ENCODE measurements at regions not wholly inside any gene's neighbourhood (a gene's known extent, or its start where the extent isn't known, plus 50 kb on each side); places are given as distances from the start of the nearest gene placed in this dataset.
"Not testable (repeated sequence)": the region's sequence is repeated elsewhere in the genome, so short reads cannot be mapped to it uniquely, and the experiment has no call there.

DNA sequence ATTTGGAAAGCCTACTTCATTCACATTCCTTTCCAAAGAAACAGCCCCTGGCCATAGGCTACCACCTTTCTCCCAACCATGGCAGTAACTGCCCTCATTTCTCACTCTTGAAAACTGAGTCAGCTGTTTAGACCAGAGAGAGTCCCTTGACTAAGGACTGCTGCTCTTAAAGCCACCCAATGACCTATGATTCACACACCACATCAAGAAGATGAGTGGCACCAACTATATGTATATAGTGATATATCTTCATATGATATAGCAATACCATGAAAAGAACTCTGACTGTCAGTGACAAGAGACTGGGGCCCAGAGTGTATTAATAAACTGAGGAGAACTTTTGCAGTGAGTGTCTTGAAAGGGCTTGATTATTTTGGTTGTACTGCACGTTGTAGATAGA, 404.5 kb upstream of the ASIC2 start:
- TF ChIP-seq, protein P1, sequence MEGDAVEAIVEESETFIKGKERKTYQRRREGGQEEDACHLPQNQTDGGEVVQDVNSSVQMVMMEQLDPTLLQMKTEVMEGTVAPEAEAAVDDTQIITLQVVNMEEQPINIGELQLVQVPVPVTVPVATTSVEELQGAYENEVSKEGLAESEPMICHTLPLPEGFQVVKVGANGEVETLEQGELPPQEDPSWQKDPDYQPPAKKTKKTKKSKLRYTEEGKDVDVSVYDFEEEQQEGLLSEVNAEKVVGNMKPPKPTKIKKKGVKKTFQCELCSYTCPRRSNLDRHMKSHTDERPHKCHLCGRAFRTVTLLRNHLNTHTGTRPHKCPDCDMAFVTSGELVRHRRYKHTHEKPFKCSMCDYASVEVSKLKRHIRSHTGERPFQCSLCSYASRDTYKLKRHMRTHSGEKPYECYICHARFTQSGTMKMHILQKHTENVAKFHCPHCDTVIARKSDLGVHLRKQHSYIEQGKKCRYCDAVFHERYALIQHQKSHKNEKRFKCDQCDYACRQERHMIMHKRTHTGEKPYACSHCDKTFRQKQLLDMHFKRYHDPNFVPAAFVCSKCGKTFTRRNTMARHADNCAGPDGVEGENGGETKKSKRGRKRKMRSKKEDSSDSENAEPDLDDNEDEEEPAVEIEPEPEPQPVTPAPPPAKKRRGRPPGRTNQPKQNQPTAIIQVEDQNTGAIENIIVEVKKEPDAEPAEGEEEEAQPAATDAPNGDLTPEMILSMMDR (IDR thresholded peaks at IDR 0.05) = no peak
- Histone ChIP-seq H3K4me3 (no peak overlapping the region), H3K9me3 (no peaks in the 10 kb centered on the region), H3K27ac (no peak overlapping the region), H3K27me3 (peaks cover 15% of the 10 kb centered on the region), H3K36me3 (no peaks in the 10 kb centered on the region), H3K4me1 (no peaks in the 10 kb centered on the region)
- ATAC-seq = no peak
- intact Hi-C loops (cut with DNase I) = no loop called here
- no peak for DNase-seq

DNA sequence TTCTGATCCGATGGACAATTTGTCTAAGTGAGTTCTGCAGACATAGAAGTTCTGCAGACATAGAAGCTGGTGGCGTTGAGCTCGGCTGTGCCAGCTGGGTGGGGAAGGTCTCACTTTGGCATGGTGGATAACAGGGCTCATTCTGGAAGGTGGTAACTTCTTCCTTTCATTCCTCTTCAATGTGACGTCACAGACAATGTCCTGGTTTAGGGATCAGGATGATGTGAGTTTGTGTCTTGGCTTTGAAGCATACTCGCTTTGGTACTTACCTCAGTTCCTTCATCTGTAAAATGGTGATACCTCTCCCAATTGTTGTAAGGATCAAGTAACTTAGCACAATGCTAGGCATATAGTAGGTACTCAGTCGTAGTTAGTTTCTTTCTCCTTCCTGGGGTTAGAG, 408.8 kb upstream of the ASIC2 start:
- TF ChIP-seq, protein P1 (IDR thresholded peaks at IDR 0.05) = no peak

DNA sequence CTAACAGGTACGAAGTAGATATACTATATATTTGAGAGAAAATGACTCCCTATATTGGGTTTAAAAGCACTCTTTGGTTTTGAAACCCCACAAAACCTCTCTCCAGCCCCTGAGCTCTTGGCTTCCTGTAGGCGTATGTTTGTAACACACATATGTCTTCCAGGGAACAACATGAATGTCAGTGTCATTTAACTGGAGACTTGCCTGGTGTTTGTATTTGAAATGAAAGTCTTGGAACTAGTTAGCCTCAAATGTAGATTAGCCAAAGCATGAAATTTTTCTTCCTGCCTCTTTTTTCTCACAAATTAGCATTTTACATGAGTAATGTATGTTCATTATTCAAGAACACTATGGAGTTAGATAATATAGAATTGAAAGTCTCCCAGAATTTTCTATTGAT, 411.8 kb upstream of the ASIC2 start:
- Histone ChIP-seq H3K27ac (no peak overlapping the region), H3K4me3 (no peak overlapping the region), H3K36me3 (no peaks in the 10 kb centered on the region), H3K27me3 (peaks cover 5% of the 10 kb centered on the region), H3K4me1 (no peaks in the 10 kb centered on the region), H3K9me3 (no peaks in the 10 kb centered on the region)
- DNase-seq (no peak), ATAC-seq (no peak)
- intact Hi-C loops (cut with DNase I) = no loop called here
- TF ChIP-seq, protein P1 (IDR thresholded peaks at IDR 0.05) = no peak

More for the DNA sequence above, 408.8 kb upstream of the ASIC2 start:
- peaks cover 10% of the 10 kb centered on the region for H3K27me3 ChIP-seq
- ATAC-seq = no peak
- no peak overlapping the region for H3K27ac ChIP-seq
- H3K36me3 ChIP-seq = no peaks in the 10 kb centered on the region
- DNase-seq = no peak
- H3K4me1 ChIP-seq = no peaks in the 10 kb centered on the region
- no peak overlapping the region for H3K4me3 ChIP-seq
- intact Hi-C loops (cut with DNase I) = no loop called here
- no peaks in the 10 kb centered on the region for H3K9me3 ChIP-seq

DNA sequence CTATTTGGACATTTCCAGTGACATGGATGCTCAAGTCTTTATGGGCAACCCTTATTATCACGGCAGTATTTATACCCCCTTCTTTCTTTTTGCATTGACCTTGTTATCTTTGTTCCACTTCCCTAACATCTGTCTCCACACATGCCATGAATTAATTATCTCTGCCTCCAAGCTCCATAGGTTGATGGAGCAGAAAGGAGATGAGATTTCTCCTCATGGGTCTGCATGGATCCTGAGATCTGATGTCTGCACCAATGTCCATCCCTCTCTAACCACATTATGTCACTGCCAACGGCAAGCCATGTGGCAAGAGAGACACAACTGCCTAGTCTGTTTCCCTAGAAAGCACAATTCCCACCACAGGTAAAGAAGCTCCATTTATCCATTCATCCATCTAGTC, 416.8 kb upstream of the ASIC2 start:
- intact Hi-C loops (cut with DNase I) = no loop called here
- Histone ChIP-seq H3K4me1 (no peaks in the 10 kb centered on the region), H3K27me3 (peaks cover 9% of the 10 kb centered on the region), H3K4me3 (no peak overlapping the region), H3K36me3 (no peaks in the 10 kb centered on the region), H3K9me3 (no peaks in the 10 kb centered on the region), H3K27ac (no peak overlapping the region)
- ATAC-seq (no peak), DNase-seq (no peak)
- TF ChIP-seq, protein P1 (IDR thresholded peaks at IDR 0.05) = no peak

DNA sequence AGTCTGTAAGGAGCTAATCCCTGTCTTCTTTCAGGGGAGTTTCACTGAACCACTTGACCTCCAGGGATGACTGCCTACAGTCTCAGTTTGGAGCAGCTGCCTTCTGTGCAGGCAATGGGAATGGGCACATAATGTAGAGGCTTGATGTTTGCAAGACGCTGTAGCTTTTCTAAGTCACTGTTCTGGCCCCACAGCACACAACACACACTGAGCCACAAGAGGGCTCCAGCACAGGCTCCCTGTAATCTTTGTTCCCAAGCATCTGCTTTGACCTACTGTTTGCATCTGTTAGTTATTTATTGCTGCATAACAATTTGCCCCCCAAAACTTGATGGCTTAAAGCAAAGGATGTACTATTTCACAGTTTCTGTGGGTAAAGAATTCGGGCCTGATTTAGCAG, 419.0 kb upstream of the ASIC2 start:
- Histone ChIP-seq H3K9me3 (no peaks in the 10 kb centered on the region), H3K4me1 (no peaks in the 10 kb centered on the region), H3K27ac (no peak overlapping the region), H3K36me3 (no peaks in the 10 kb centered on the region), H3K27me3 (peaks cover 9% of the 10 kb centered on the region), H3K4me3 (no peak overlapping the region)
- intact Hi-C loops (cut with DNase I) = no loop called here
- DNase-seq (no peak), ATAC-seq (no peak)
- TF ChIP-seq, protein P1 (IDR thresholded peaks at IDR 0.05) = no peak

DNA sequence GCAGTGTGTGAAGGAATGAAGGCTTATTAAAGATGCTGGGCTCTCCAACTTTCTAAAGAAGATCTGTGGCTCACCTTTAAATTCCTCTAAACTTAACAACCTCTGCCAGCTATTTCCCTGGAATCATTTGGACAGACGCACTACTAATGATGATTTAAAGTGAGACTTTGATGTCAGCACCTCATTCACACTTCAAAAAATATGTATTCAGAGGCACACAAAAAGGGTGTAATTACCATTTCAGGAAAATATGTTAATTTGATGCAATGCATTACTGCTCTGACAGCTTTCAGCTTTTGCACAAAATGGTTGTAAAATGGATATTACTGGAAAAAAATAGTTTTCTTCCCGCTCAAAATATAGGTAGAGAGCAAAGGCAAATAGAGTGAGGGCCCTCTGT, 423.9 kb upstream of the ASIC2 start:
- intact Hi-C loops (cut with DNase I) = no loop called here
- H3K27ac ChIP-seq = no peak overlapping the region
- no peak for DNase-seq
- H3K36me3 ChIP-seq = no peaks in the 10 kb centered on the region
- no peak for ATAC-seq
- no peaks in the 10 kb centered on the region for H3K27me3 ChIP-seq
- no peaks in the 10 kb centered on the region for H3K9me3 ChIP-seq
- TF ChIP-seq, protein P1 (IDR thresholded peaks at IDR 0.05) = no peak
- H3K4me1 ChIP-seq = no peaks in the 10 kb centered on the region
- H3K4me3 ChIP-seq = no peak overlapping the region

DNA sequence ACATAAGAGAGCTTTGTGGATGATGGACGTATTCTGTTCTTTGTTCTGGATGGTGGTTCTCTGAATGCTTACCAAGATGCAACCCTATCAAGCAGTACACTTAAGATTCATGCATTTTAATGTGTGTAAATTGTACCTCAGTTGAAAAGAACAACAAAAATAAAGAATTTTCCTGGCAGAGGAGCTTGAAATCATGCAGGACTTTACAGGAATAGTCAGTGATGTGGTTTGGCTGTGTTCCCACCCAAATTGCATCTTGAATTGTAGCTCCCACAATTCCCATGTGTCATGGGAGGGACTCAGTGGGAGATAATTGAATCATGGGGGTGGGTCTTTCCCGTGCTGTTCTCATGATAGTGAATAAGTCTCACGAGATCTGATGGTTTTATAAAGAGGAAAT, 430.6 kb upstream of the ASIC2 start:
- H3K4me3 ChIP-seq; H3K36me3 ChIP-seq; H3K27ac ChIP-seq; intact Hi-C loops (cut with DNase I); H3K4me1 ChIP-seq; DNase-seq; H3K9me3 ChIP-seq; ATAC-seq: not testable (repeated sequence)
- peaks cover 14% of the 10 kb centered on the region for H3K27me3 ChIP-seq

Measured in upper lobe of right lung (tissue), 1 donor.